Endodermal cell (in vitro differentiated cells): ENCODE measurements at regions not wholly inside any gene's neighbourhood (a gene's known extent, or its start where the extent isn't known, plus 50 kb on each side); places are given as distances from the start of the nearest gene placed in this dataset.

ENCODE experiments used
- DNase-seq: peaks from one replicate; pipeline ENCODE4 v3.0.0-alpha.2; 2017
- H3K27ac ChIP-seq: 2 replicates; pipeline ENCODE4 v1.5.1; 2013; ENCODE audit warnings: mild to moderate bottlenecking, low read depth, low read length, moderate library complexity
- H3K27me3 ChIP-seq: 2 replicates; pipeline ENCODE4 v1.6.1; 2013; ENCODE audit warnings: mild to moderate bottlenecking, low read length, moderate library complexity; ENCODE audit not compliant: insufficient read depth, control insufficient read depth, poor library complexity, severe bottlenecking
- H3K36me3 ChIP-seq: 2 replicates; pipeline ENCODE4 v1.7.0; 2013; ENCODE audit warnings: mild to moderate bottlenecking, low read length, moderate library complexity; ENCODE audit not compliant: control insufficient read depth, insufficient read depth
- H3K4me1 ChIP-seq: one replicate; pipeline ENCODE4 v1.7.0; 2013; ENCODE audit warnings: low read length; ENCODE audit not compliant: control insufficient read depth, insufficient read depth
- H3K4me3 ChIP-seq: 2 replicates; pipeline ENCODE4 v1.5.1; 2013; ENCODE audit warnings: mild to moderate bottlenecking, low read length, moderate library complexity
- H3K9ac ChIP-seq: 2 replicates; pipeline ENCODE4 v1.6.1; 2013; ENCODE audit warnings: mild to moderate bottlenecking, low read length, moderate library complexity; ENCODE audit not compliant: poor library complexity, severe bottlenecking; ENCODE audit errors: extremely low read depth
- H3K9me3 ChIP-seq: 2 replicates; pipeline ENCODE4 v1.6.1; 2013; ENCODE audit warnings: mild to moderate bottlenecking, low read length, moderate library complexity; ENCODE audit not compliant: control insufficient read depth
- H3K27ac Mint-ChIP-seq: 2 replicates; pipeline ENCODE4 v1.8.0; 2020; ENCODE audit warnings: mixed read lengths
- H3K27me3 Mint-ChIP-seq: 2 replicates; pipeline ENCODE4 v1.8.0; 2021; ENCODE audit warnings: mild to moderate bottlenecking, mixed read lengths; ENCODE audit not compliant: insufficient read depth
- H3K36me3 Mint-ChIP-seq: 2 replicates; pipeline ENCODE4 v1.8.0; 2020; ENCODE audit warnings: low read depth, mixed read lengths
- H3K4me1 Mint-ChIP-seq: 2 replicates; pipeline ENCODE4 v1.8.0; 2020; ENCODE audit warnings: mixed read lengths
- H3K4me3 Mint-ChIP-seq: 2 replicates; pipeline ENCODE4 v1.8.0; 2020; ENCODE audit warnings: mild to moderate bottlenecking, moderate library complexity, mixed read lengths
- H3K9me3 Mint-ChIP-seq: 2 replicates; pipeline ENCODE4 v1.8.0; 2020; ENCODE audit warnings: mild to moderate bottlenecking, mixed read lengths
- CTCF ChIP-seq: fragments of 200-600 bp; sonication (generic); conservative IDR thresholded peaks from 2 replicates; pipeline ENCODE4 v1.5.0; 2021; ENCODE audit warnings: antibody characterized with exemption, mild to moderate bottlenecking
- WGBS, 2 experiments: methylation state at CpG; one replicate each; pipeline versions ENCODE4 v1.1.5 to v1.1.7; 2013; ENCODE audit warnings: missing lambda C conversion rate in 2 of 2, mixed read lengths in 1 of 2; ENCODE audit not compliant: insufficient coverage in 1 of 2, insufficient read length in 1 of 2; 5-methylcytosine and 5-hydroxymethylcytosine counted together

GRCh38 chr1:43021547-43022474 lies 63.1 kb upstream of the SLC2A1 start:
- TF ChIP-seq CTCF: no peak
- H3K4me3 ChIP-seq: no peak overlapping the region
- H3K27me3 ChIP-seq: peaks cover 80% of the 10 kb centered on the region
- H3K36me3 ChIP-seq: no peaks in the 10 kb centered on the region
- no peak overlapping the region for H3K27ac ChIP-seq
- no peaks in the 10 kb centered on the region for H3K4me1 ChIP-seq
- no peaks in the 10 kb centered on the region for H3K9me3 Mint-ChIP-seq
- DNase-seq: no peak
- peaks cover 18% of the 10 kb centered on the region for H3K27me3 Mint-ChIP-seq
- no peak overlapping the region for H3K4me3 Mint-ChIP-seq
- H3K9ac ChIP-seq: no peak overlapping the region
- peaks cover 15% of the 10 kb centered on the region for H3K4me1 Mint-ChIP-seq
- H3K27ac Mint-ChIP-seq: no peak overlapping the region
- 92 to 98% methylated on average over 6 to 14 of the region's 14 CpGs for WGBS, 2 experiments
- no peaks in the 10 kb centered on the region for H3K36me3 Mint-ChIP-seq
- H3K9me3 ChIP-seq: no peaks in the 10 kb centered on the region

GRCh38 chr1:43019226-43019625 lies 60.6 kb upstream of the SLC2A1 start:
- 88 to 92% methylated on average over 3 of the region's 3 CpGs for WGBS, 2 experiments
- no peak overlapping the region for H3K4me3 Mint-ChIP-seq
- Histone ChIP-seq H3K27ac (no peak overlapping the region), H3K9me3 (no peaks in the 10 kb centered on the region), H3K9ac (no peak overlapping the region), H3K4me1 (no peaks in the 10 kb centered on the region), H3K27me3 (peaks cover 86% of the 10 kb centered on the region), H3K4me3 (no peak overlapping the region), H3K36me3 (no peaks in the 10 kb centered on the region)
- no peak for TF ChIP-seq CTCF
- peaks cover 10% of the 10 kb centered on the region for H3K4me1 Mint-ChIP-seq
- H3K9me3 Mint-ChIP-seq: no peaks in the 10 kb centered on the region
- H3K36me3 Mint-ChIP-seq: no peaks in the 10 kb centered on the region
- DNase-seq: no peak
- no peak overlapping the region for H3K27ac Mint-ChIP-seq
- H3K27me3 Mint-ChIP-seq: peaks cover 41% of the 10 kb centered on the region

GRCh38 chr1:43018121-43018520 lies 59.5 kb upstream of the SLC2A1 start:
- H3K4me3 Mint-ChIP-seq: no peak overlapping the region
- 69 to 90% methylated on average over 3 of the region's 3 CpGs for WGBS, 2 experiments
- H3K4me1 Mint-ChIP-seq: peaks cover 10% of the 10 kb centered on the region
- Histone ChIP-seq H3K27me3 (peaks cover 85% of the 10 kb centered on the region), H3K4me3 (no peak overlapping the region), H3K9me3 (no peaks in the 10 kb centered on the region), H3K36me3 (no peaks in the 10 kb centered on the region), H3K4me1 (no peaks in the 10 kb centered on the region), H3K27ac (no peak overlapping the region), H3K9ac (no peak overlapping the region)
- no peaks in the 10 kb centered on the region for H3K36me3 Mint-ChIP-seq
- H3K9me3 Mint-ChIP-seq: no peaks in the 10 kb centered on the region
- TF ChIP-seq CTCF: no peak
- no peak overlapping the region for H3K27ac Mint-ChIP-seq
- DNase-seq: peak; percentile 57
- H3K27me3 Mint-ChIP-seq: peaks cover 52% of the 10 kb centered on the region
